ENCODE measurements at regions not wholly inside any gene's neighbourhood (a gene's known extent, or its start where the extent isn't known, plus 50 kb on each side); places are given as distances from the start of the nearest gene placed in this dataset.

DNA sequence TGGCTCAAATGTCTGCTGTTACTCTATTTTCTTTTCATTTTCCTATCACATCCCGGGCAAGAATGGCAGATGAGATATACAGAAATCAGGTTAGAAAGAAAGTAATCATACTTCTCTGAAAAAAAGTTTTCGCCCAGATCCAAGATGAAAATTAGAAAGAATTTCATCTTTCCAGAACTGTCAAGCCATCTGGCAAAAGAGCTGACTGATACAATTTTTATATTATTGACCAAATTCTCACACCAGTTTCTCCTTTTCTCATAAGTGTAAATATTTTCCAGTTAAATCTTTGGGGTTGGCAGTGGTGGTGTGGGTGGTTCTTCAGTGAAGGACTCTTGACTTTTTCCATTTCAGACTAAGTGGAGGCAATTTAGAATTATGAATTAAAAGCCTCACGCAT, 371.9 kb downstream of the CD83 start:
- in situ Hi-C loops (cut with HindIII; ENCODE audit: low sequenced_read_pairs), result no loop called here
- TF ChIP-seq, protein P1, sequence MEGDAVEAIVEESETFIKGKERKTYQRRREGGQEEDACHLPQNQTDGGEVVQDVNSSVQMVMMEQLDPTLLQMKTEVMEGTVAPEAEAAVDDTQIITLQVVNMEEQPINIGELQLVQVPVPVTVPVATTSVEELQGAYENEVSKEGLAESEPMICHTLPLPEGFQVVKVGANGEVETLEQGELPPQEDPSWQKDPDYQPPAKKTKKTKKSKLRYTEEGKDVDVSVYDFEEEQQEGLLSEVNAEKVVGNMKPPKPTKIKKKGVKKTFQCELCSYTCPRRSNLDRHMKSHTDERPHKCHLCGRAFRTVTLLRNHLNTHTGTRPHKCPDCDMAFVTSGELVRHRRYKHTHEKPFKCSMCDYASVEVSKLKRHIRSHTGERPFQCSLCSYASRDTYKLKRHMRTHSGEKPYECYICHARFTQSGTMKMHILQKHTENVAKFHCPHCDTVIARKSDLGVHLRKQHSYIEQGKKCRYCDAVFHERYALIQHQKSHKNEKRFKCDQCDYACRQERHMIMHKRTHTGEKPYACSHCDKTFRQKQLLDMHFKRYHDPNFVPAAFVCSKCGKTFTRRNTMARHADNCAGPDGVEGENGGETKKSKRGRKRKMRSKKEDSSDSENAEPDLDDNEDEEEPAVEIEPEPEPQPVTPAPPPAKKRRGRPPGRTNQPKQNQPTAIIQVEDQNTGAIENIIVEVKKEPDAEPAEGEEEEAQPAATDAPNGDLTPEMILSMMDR (IDR thresholded peaks at IDR 0.05; ENCODE audit: low read depth, low read length), result no peak

DNA sequence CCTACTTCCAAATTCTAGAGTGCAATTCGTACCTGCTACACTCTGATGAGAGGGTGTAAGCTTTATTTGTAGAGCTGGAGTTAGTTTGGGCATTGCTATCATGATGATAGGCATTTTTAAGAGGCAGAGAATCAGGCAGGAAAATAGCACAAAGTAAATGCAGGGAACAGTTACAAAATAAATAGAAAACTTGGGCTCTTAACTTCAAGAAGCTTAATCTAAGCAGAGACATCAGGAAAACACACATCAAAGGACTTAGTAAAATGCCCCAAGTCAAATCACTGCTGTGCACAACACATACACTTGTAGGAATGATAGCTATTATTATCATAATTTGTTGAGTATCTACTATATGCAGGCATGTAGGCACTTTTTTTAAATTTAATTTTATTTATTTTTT, 381.2 kb downstream of the CD83 start:
- DNase-seq (ENCODE audit: low read depth, low spot score), result no peak
- in situ Hi-C loops (cut with HindIII; ENCODE audit: low sequenced_read_pairs), result no loop called here
- TF ChIP-seq, protein P1 (IDR thresholded peaks at IDR 0.05; ENCODE audit: low read depth, low read length), result no peak
- no peak overlapping the region for H3K4me3 ChIP-seq (ENCODE audit: low read depth, low read length)

More for the DNA sequence above, 371.9 kb downstream of the CD83 start:
- no peak overlapping the region for H3K4me3 ChIP-seq (ENCODE audit: low read depth, low read length)
- DNase-seq (ENCODE audit: low read depth, low spot score), result no peak

DNA sequence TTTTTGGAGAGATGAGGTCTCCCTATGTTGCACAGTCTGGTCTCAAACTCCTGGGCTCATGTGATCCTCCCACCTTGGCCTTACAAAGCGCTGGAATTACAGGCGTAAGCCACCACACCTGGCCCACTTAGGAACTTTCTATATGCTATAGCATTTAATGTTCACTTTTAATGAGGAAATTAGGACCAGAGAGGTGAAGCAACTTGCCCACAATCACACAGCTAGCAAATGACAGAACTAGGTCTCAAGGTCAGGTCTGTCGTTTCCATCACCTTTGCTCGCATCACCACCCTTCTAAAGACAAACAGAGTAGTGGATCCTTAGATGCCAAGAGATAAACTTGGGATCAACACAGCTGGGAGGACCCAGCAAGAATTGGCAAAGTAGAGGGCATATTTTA, 381.7 kb downstream of the CD83 start:
- H3K4me3 ChIP-seq (ENCODE audit: low read depth, low read length), result no peak overlapping the region
- TF ChIP-seq, protein P1 (IDR thresholded peaks at IDR 0.05; ENCODE audit: low read depth, low read length), result no peak
- in situ Hi-C loops (cut with HindIII; ENCODE audit: low sequenced_read_pairs), result no loop called here
- no peak for DNase-seq (ENCODE audit: low read depth, low spot score)

DNA sequence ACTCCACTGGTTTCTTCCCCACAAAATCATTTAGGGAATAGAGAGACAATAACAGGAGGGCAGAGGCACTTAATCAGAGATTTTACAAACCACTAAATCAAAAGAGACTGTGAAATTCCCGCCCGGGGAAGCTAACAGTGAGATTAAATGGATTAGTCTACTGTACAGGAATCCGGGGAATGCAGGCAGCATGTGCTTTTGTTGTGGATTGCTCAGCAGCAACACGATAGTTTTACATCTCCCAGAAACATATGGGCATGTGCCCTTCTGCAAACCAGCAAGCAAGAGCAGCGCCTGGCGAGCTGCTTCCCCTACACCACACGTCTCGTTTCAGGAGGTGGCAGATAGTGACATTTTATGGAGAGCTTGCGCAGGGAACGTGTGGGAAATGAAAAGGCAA, 382.3 kb downstream of the CD83 start:
- TF ChIP-seq, protein P1 (IDR thresholded peaks at IDR 0.05; ENCODE audit: low read depth, low read length), result no peak

DNA sequence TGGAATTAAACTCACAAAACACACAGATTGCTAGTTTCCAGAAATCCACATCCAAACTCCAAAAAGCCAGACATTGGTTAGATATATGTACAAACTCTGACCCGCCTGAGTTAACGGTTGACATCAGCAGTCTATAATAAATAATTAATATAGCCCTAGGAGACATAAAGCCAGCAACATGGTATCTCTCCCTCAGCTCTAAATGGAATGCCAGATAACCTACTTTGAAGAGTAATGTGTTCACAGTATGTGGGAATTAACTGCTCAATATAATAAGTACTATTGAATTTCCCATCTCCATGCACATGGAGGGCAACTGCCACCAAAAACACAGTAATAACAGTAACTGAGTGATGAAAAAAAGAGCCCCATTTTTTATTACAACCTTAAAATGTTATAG, 383.2 kb downstream of the CD83 start:
- TF ChIP-seq, protein P1 (IDR thresholded peaks at IDR 0.05; ENCODE audit: low read depth, low read length), result no peak
- no peak for DNase-seq (ENCODE audit: low read depth, low spot score)
- in situ Hi-C loops (cut with HindIII; ENCODE audit: low sequenced_read_pairs), result no loop called here
- no peak overlapping the region for H3K4me3 ChIP-seq (ENCODE audit: low read depth, low read length)

More for the DNA sequence above, 382.3 kb downstream of the CD83 start:
- in situ Hi-C loops (cut with HindIII; ENCODE audit: low sequenced_read_pairs), result no loop called here
- H3K4me3 ChIP-seq (ENCODE audit: low read depth, low read length), result no peak overlapping the region
- DNase-seq (ENCODE audit: low read depth, low spot score), result peak; percentile 84

DNA sequence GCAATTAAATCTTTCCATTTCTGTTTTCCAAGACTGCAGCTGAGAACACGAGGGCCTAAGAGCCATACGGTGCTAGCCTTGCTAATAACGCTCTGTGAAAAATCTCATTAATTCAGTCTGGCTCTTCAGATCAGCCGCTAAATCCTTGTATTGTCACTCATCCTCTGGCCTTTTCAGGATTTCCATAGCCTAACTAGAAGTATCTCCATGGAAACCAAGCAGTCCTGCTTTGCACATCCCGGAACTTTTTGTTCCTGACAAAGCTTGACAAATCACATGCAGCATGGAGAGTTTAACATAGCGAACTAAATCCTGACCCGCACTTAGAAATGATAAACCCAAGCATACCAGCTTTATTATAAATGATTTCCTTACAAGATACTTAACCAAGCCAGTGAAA, 383.7 kb downstream of the CD83 start:
- in situ Hi-C loops (cut with HindIII; ENCODE audit: low sequenced_read_pairs), result no loop called here
- DNase-seq (ENCODE audit: low read depth, low spot score), result no peak
- no peak overlapping the region for H3K4me3 ChIP-seq (ENCODE audit: low read depth, low read length)
- TF ChIP-seq, protein P1 (IDR thresholded peaks at IDR 0.05; ENCODE audit: low read depth, low read length), result no peak

DNA sequence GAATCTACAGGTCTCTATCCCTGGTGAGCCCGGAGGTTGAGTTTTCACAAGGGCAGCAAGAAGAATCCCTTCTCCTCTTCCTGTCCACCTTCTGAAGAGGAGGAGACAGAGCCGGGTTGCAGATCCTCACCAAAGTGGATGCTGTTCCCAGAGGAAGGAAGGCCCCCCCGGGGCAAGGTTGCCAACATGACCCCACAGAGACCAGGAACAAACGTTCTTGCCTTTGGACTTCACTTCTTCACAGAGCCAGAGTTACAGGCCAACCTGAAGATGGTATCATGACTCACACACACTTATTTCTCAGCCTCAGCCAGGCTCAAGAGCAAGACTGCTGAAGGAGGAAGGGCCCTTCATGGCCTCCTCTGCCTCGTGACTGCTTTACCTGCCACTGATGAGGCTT, 384.3 kb downstream of the CD83 start:
- TF ChIP-seq, protein P1 (IDR thresholded peaks at IDR 0.05; ENCODE audit: low read depth, low read length), result no peak
- no peak for DNase-seq (ENCODE audit: low read depth, low spot score)
- in situ Hi-C loops (cut with HindIII; ENCODE audit: low sequenced_read_pairs), result no loop called here
- H3K4me3 ChIP-seq (ENCODE audit: low read depth, low read length), result no peak overlapping the region

All from astrocyte of the spinal cord (primary cell).